ENCODE measurements at regions not wholly inside any gene's neighbourhood (a gene's known extent, or its start where the extent isn't known, plus 50 kb on each side); places are given as distances from the start of the nearest gene placed in this dataset.

DNA sequence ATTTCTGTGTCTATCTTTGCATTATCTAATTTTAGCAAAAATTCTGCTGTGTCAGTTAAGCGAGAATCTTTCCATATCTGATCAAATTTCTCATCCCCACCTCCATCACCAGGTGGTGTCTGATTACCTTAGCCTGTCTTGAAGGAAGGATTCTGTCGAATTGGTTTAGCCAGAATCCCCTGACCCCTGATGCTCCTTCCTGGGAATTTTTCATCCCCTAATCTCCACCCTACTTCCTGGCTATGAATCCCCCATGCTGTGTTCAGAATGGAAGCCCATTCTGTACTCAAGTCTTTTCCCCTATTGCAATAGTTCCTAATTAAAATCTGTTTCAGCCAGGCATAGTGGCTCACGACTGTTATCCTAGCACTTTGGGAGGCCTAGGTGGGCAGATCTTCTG, 216.1 kb downstream of the SKIDA1 start:
- TF ChIP-seq, protein P1, sequence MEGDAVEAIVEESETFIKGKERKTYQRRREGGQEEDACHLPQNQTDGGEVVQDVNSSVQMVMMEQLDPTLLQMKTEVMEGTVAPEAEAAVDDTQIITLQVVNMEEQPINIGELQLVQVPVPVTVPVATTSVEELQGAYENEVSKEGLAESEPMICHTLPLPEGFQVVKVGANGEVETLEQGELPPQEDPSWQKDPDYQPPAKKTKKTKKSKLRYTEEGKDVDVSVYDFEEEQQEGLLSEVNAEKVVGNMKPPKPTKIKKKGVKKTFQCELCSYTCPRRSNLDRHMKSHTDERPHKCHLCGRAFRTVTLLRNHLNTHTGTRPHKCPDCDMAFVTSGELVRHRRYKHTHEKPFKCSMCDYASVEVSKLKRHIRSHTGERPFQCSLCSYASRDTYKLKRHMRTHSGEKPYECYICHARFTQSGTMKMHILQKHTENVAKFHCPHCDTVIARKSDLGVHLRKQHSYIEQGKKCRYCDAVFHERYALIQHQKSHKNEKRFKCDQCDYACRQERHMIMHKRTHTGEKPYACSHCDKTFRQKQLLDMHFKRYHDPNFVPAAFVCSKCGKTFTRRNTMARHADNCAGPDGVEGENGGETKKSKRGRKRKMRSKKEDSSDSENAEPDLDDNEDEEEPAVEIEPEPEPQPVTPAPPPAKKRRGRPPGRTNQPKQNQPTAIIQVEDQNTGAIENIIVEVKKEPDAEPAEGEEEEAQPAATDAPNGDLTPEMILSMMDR (IDR thresholded peaks at IDR 0.05) = no peak

GRCh38 chr10:21308946-21309345, 216.5 kb downstream of the SKIDA1 start:
- TF ChIP-seq, protein P1 (IDR thresholded peaks at IDR 0.05) = no peak

GRCh38 chr10:21308018-21308417, 217.5 kb downstream of the SKIDA1 start:
- TF ChIP-seq, protein P1 (IDR thresholded peaks at IDR 0.05) = no peak

GRCh38 chr10:21304608-21305007, 220.9 kb downstream of the SKIDA1 start:
- TF ChIP-seq, protein P1 (IDR thresholded peaks at IDR 0.05) = no peak

DNA sequence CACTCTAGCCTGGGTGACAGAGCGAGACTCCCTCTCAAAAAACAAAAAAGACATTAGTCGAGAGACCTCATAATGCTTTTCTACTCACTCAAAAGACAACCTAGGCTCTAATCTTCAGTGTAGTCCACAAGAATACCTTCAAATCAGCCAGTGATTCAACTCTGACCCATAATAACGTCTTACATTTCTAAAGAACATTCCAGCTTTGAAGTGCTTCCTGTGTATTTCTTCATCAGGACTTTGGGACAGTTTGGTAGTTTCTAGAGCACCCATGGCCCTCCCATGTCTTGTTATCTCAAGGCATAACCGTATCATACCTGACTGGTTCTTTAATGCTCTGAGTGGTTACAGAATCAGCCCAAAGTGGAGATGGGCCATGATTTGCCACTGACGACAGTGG, 221.3 kb downstream of the SKIDA1 start:
- TF ChIP-seq, protein P1 (IDR thresholded peaks at IDR 0.05) = no peak

DNA sequence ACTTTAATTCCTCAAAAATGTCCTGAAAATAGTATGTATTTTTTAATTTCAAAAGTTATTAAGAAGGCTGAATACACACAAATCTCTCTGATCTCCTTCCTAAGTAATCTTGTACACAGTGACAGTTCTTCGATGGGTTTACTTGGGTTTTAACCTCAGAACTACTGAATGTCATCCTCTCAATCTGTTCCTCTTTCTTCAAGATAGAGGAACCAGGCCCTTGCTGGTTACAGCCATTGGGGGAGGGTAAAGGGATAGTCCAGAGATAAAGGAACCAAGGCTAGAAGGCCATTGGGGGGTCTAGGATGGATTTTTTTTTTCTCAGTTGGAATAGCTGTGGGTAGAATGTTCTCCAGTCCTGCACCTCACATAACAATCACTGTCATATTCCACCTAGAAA, 224.9 kb downstream of the SKIDA1 start:
- TF ChIP-seq, protein P1 (IDR thresholded peaks at IDR 0.05) = no peak

DNA sequence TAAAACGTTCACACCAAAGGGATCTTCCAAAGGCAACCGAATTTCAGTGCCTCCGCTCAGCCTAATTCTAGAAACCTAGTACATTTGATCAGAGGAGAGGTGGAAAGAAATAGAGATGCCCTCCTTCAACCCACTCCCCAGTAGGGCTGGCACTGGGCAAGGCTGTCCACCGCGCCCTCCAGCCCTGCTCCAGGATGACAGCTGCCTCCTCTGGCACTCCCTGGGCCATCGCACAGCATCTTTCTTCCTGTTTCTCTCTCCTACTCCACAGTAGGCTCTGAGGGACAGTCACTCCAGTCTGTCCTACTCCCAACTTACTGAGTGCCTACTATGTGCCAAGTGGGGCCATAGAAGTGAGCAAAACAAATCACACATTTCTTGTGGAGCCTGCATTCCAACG, 226.2 kb downstream of the SKIDA1 start:
- TF ChIP-seq, protein P1 (IDR thresholded peaks at IDR 0.05) = no peak

GRCh38 chr10:21298701-21299100, 226.8 kb downstream of the SKIDA1 start:
- TF ChIP-seq, protein P1 (IDR thresholded peaks at IDR 0.05) = no peak

Data from LNCAP (cell line).